ENCODE measurements at regions not wholly inside any gene's neighbourhood (a gene's known extent, or its start where the extent isn't known, plus 50 kb on each side); places are given as distances from the start of the nearest gene placed in this dataset.
"Not testable (repeated sequence)": the region's sequence is repeated elsewhere in the genome, so short reads cannot be mapped to it uniquely, and the experiment has no call there.

DNA sequence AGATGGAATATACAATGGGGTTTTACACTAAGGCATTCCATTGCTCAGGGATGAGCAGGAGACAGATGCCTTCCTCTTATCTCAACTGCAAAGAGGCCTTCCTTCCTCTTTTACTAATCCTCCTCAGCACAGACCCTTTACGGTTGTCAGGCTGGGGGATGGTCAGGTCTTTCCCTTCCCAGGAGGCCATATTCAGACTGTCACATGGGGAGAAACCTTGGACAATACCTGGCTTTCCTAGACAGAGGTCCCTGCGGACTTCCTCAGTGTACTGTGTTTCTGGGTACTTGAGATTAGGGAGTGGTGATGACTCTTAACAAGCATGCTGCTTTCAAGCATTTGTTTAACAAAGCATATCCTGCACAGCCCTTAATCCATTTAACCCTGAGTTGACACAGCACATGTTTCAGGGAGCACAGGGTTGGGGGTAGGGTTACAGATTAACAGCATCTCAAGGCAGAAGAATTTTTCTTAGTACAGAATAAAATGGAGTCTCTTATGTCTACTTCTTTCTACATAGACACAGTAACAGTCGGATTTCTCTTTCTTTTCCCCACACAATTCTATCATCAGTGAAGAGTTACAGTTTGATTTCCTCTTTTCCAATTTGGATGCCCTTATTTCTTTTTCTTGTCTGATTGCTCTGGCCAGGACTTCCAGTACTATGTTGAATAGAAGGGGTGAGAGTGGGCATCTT is 737.1 kb downstream of the TRHDE start:
- 82% methylated on average over 3 of the region's 3 CpGs for WGBS
- H3K4me1 ChIP-seq; H3K9me3 ChIP-seq; H3K27me3 ChIP-seq; H3K4me3 ChIP-seq; DNase-seq (ENCODE audit: low spot score in 2 of 2); H3K36me3 ChIP-seq; H3K27ac ChIP-seq: not testable (repeated sequence)

DNA sequence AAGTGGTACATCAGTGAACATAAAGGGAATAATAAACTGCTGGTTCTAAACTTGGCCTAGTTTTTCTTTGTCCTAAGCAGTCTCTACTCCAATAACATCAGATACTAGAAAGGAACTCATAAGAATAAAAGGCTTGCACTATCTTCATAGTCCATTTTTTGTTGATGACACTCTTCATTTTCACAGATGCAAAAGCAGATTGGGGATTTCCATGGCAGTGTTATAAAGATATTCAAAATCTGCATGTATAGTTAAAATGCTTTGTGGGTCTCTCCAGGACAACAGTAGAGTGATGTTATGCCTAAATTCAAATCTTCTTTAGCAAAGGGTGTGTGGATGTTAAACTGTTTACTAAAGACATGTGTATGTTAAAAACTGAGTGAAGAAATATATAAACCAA is 745.8 kb downstream of the TRHDE start:
- Histone ChIP-seq H3K27ac (no peak overlapping the region), H3K9me3 (no peaks in the 10 kb centered on the region), H3K4me1 (no peaks in the 10 kb centered on the region), H3K4me3 (no peak overlapping the region), H3K27me3 (no peaks in the 10 kb centered on the region), H3K36me3 (no peaks in the 10 kb centered on the region)
- no peak for DNase-seq (ENCODE audit: low spot score in 2 of 2)
- TF ChIP-seq, protein P1, sequence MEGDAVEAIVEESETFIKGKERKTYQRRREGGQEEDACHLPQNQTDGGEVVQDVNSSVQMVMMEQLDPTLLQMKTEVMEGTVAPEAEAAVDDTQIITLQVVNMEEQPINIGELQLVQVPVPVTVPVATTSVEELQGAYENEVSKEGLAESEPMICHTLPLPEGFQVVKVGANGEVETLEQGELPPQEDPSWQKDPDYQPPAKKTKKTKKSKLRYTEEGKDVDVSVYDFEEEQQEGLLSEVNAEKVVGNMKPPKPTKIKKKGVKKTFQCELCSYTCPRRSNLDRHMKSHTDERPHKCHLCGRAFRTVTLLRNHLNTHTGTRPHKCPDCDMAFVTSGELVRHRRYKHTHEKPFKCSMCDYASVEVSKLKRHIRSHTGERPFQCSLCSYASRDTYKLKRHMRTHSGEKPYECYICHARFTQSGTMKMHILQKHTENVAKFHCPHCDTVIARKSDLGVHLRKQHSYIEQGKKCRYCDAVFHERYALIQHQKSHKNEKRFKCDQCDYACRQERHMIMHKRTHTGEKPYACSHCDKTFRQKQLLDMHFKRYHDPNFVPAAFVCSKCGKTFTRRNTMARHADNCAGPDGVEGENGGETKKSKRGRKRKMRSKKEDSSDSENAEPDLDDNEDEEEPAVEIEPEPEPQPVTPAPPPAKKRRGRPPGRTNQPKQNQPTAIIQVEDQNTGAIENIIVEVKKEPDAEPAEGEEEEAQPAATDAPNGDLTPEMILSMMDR (IDR thresholded peaks at IDR 0.05), result no peak
- TF ChIP-seq POLR2AphosphoS5 (IDR thresholded peaks at IDR 0.05), result no peak

DNA sequence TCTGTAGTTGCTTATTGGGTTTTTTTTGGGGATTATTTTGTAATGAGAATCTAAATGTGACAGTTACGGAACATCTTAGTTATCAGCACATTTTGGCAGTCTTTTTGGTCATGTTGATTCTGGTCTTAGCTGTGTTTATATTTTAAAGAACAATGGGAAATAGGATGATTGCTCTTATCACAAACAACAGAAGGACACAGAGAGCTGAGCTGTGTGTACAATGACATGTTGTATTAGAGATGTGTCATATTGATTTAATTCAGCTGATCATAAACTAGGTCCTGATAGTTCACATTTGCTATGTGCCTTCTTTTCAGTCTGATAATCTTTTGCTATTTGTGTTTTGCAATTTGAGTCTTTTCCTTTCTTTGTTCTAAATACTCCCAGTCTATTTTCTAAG is 781.7 kb downstream of the TRHDE start:
- DNase-seq (ENCODE audit: low spot score in 2 of 2), result no peak
- H3K27me3 ChIP-seq, result no peaks in the 10 kb centered on the region
- peaks cover 3% of the 10 kb centered on the region for H3K9me3 ChIP-seq
- WGBS, result 50% methylated on average over 1 of the region's 1 CpG
- no peak for TF ChIP-seq POLR2AphosphoS5 (IDR thresholded peaks at IDR 0.05)
- TF ChIP-seq, protein P1 (IDR thresholded peaks at IDR 0.05), result no peak
- no peak for TF ChIP-seq POLR2A (IDR thresholded peaks at IDR 0.05)
- TF ChIP-seq EP300 (IDR thresholded peaks at IDR 0.05), result no peak
- no peak overlapping the region for H3K27ac ChIP-seq
- H3K36me3 ChIP-seq, result no peaks in the 10 kb centered on the region
- no peaks in the 10 kb centered on the region for H3K4me1 ChIP-seq
- no peak overlapping the region for H3K4me3 ChIP-seq

DNA sequence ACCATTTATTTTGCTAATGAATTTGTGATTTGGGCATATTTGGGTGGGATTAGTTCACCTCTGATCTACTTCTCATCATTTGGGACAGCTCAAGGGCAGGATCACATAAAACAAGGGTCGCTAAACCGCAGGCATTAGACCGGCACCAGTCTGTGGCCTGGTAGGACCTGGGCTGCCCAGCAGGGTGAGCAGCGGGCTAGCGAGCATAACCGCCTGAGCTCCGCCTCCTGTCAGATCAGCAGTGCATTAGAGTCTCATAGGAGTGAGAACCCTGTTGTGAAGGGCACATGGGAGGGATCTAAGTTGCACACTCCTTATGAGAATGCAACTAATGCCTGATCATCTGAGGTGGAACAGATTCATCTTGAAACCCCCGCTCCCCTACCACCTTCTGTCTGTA is 785.3 kb downstream of the TRHDE start:
- no peak for DNase-seq (ENCODE audit: low spot score in 2 of 2)

DNA sequence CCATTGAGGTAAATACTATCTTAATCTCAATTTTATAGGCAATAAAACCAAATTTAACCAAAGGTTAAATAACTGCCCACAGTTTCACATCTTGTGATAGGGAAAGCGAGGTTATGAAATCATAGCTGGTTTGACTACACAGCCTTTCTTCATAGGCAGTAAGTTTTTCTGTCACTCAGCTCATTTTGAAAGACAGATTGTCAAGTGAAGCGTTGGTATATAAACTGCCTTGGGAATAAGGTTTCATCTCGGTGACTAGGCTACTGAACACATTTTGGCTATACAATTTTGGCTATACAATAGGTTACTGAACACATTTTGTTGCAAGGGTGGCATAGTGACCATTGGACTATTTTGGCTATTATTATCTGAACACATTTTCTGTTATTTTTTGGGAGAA is 793.7 kb downstream of the TRHDE start:
- H3K27me3 ChIP-seq, result no peaks in the 10 kb centered on the region
- 85% methylated on average over 3 of the region's 3 CpGs for WGBS
- no peak for TF ChIP-seq POLR2A (IDR thresholded peaks at IDR 0.05)
- TF ChIP-seq, protein P1 (IDR thresholded peaks at IDR 0.05), result no peak
- TF ChIP-seq POLR2AphosphoS5 (IDR thresholded peaks at IDR 0.05), result no peak
- no peak for TF ChIP-seq EP300 (IDR thresholded peaks at IDR 0.05)

More for the DNA sequence above, 785.3 kb downstream of the TRHDE start:
- Histone ChIP-seq H3K36me3 (no peaks in the 10 kb centered on the region), H3K27ac (no peak overlapping the region), H3K4me1 (no peaks in the 10 kb centered on the region), H3K4me3 (no peak overlapping the region), H3K9me3 (peaks cover 3% of the 10 kb centered on the region), H3K27me3 (no peaks in the 10 kb centered on the region)
- WGBS, result 95% methylated on average over 8 of the region's 8 CpGs
- TF ChIP-seq, protein P1 (IDR thresholded peaks at IDR 0.05), result no peak
- TF ChIP-seq POLR2AphosphoS5 (IDR thresholded peaks at IDR 0.05), result no peak
- no peak for TF ChIP-seq EP300 (IDR thresholded peaks at IDR 0.05)
- TF ChIP-seq POLR2A (IDR thresholded peaks at IDR 0.05), result no peak

DNA sequence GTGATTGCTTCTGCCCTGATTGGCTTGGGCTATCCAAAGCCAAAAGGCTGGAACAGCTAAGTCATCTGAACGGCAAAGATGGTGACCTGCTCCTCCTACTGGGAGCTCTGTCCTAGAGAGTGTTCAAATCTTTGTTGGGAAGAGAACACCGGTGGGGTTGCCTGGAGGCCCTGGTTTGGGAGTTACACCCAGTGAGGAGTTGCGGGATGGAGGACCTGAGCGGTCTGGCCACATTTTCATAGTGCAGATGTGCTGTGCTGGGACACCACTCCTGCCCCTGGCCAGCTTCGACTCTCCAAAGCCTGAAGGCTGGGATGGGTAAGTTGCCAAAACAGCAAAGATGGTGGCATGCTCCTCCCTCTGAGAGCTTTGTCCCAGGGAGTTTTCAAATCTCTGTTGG is 795.4 kb downstream of the TRHDE start:
- no peaks in the 10 kb centered on the region for H3K36me3 ChIP-seq
- TF ChIP-seq POLR2A (IDR thresholded peaks at IDR 0.05) (no peak), POLR2AphosphoS5 (IDR thresholded peaks at IDR 0.05) (no peak)
- H3K4me3 ChIP-seq, result no peak overlapping the region
- H3K27ac ChIP-seq, result no peak overlapping the region
- H3K9me3 ChIP-seq, result peaks cover 5% of the 10 kb centered on the region
- 92% methylated on average over 5 of the region's 5 CpGs for WGBS
- no peak for DNase-seq (ENCODE audit: low spot score in 2 of 2)
- H3K27me3 ChIP-seq, result no peaks in the 10 kb centered on the region
- no peaks in the 10 kb centered on the region for H3K4me1 ChIP-seq

More for the DNA sequence above, 793.7 kb downstream of the TRHDE start:
- H3K27ac ChIP-seq, result no peak overlapping the region
- H3K36me3 ChIP-seq, result no peaks in the 10 kb centered on the region
- H3K9me3 ChIP-seq, result peaks cover 5% of the 10 kb centered on the region
- no peaks in the 10 kb centered on the region for H3K4me1 ChIP-seq
- no peak for DNase-seq (ENCODE audit: low spot score in 2 of 2)
- H3K4me3 ChIP-seq, result no peak overlapping the region

All from suprapubic skin (tissue), 4 donors.